SKM-1 treated with dmso at 0.1 percent for 144 hours (cell line): ENCODE measurements at regions not wholly inside any gene's neighbourhood (a gene's known extent, or its start where the extent isn't known, plus 50 kb on each side); places are given as distances from the start of the nearest gene placed in this dataset.

Experiments used
- DNase-seq: peaks from one replicate; lab custom pipeline; 2025; ENCODE audit not compliant: unreplicated experiment; lab: John Stamatoyannopoulos, UW

DNA sequence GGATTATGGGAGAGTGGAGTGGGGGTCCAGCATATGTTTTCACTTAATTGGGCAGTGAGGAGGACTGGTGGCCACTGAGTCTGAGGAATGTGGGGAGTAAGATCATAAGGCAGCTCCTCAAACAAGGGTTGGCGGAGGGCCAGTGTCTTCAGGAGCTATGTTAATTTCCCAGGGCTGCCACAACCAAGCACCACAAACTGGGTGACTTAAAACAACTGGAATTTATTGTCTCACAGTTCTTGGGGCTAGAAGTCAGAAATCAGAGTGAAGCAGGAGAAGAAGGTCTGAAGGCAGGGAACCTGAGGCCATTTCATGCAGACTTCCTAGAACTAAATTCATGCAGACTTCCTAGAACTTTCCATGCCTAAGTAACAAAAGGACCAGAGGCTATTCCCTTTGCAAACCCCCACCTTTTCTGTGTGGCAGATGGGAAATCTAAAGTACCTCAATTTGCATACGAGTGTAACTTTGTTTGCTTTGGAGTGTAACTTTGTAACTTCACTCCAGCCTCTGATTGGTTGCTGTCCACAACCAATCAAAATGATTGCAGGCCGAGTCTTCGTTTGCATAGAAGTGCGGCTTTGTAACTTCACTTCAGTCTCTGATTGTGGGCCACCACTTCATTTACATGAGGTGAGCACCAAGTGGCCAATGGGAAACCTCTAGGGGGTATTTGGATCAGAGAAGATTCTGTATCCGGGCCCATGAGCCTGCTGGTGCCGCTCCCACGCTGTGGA lies 50.5 kb upstream of the ZBED5 start:
- no peak for DNase-seq
